GM12865 (cell line): ENCODE measurements at regions not wholly inside any gene's neighbourhood (a gene's known extent, or its start where the extent isn't known, plus 50 kb on each side); places are given as distances from the start of the nearest gene placed in this dataset.

Experiments
- DNase-seq: peaks from one replicate; pipeline ENCODE4 v3.0.0; 2010; ENCODE audit warnings: low read depth
- H3K4me3 ChIP-seq: 2 replicates; pipeline ENCODE4 v1.5.1; 2011; ENCODE audit warnings: mild to moderate bottlenecking, low read depth, low read length, control low read depth
- TF ChIP-seq, protein P1 (sequence below): IDR thresholded peaks from 2 replicates; pipeline ENCODE4 v1.5.1; 2011; ENCODE audit warnings: low read length, control low read depth, low read depth, inconsistent platforms; ENCODE audit not compliant: insufficient read depth; ENCODE audit errors: missing control alignments

DNA sequence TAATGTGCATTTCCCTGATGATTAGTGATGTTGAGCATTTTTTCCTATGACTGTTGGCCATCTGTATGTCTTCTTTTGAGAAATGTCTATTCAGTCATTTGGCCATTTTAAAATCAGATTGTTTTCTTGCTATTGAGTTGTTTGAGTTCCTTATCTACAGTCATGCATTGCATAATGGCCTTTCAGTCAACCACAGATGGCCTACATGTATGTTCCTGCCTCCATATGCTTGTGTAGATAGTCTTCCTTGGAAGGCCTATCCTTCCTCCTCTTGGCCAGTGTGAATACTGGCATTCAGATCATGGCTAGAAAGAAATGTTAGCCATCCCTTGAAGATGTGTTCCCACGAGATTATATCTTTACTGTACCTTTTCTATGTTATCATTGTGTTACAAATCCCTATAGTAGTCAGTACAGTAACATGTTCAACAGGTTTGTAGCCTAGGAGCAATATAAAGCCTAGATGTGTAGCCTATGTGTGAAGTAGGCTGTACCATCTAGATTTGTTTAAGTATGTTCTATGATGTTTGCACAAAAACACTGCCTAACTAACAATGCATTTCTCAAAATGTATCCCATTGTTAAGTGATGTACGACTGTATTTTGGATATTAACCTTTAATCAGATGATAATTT, 65.6 kb upstream of the CD302 start:
- H3K4me3 ChIP-seq, result no peak overlapping the region
- TF ChIP-seq, protein P1, sequence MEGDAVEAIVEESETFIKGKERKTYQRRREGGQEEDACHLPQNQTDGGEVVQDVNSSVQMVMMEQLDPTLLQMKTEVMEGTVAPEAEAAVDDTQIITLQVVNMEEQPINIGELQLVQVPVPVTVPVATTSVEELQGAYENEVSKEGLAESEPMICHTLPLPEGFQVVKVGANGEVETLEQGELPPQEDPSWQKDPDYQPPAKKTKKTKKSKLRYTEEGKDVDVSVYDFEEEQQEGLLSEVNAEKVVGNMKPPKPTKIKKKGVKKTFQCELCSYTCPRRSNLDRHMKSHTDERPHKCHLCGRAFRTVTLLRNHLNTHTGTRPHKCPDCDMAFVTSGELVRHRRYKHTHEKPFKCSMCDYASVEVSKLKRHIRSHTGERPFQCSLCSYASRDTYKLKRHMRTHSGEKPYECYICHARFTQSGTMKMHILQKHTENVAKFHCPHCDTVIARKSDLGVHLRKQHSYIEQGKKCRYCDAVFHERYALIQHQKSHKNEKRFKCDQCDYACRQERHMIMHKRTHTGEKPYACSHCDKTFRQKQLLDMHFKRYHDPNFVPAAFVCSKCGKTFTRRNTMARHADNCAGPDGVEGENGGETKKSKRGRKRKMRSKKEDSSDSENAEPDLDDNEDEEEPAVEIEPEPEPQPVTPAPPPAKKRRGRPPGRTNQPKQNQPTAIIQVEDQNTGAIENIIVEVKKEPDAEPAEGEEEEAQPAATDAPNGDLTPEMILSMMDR, result no peak
- DNase-seq, result no peak

DNA sequence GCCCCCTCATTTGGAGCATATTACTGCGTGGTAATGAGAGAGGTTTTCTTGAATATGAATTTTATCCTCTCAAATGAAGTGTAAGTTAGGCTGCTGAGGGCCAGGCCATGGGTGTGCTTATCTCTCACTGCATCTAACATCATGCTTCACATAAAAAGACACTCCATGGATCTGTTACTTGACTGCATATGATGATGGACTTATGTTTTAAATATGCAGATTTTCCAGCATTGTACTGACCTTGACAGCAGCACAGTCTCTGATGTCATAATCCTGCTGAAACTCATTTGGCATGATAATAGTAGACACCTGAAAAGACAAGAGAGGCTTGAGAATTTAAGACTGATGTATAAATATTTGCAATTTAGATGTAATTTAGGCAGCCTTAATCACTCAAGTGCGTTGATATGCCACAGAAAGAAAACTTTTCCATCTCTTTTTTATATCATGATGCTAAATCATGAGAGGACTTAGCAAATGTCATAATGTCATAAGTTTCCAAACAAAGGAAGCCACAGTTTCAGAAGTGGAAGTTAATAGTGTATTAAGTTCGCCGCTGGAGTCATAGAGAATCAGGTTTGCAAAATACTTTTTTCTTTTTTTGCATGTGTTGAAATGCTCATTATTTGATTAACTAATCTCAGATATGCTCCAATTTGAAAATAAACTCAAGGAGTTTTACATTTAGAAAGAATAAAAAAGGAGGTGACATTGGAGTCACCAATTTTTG, 62.7 kb upstream of the CD302 start:
- no peak overlapping the region for H3K4me3 ChIP-seq
- DNase-seq, result no peak
- TF ChIP-seq, protein P1, result no peak

DNA sequence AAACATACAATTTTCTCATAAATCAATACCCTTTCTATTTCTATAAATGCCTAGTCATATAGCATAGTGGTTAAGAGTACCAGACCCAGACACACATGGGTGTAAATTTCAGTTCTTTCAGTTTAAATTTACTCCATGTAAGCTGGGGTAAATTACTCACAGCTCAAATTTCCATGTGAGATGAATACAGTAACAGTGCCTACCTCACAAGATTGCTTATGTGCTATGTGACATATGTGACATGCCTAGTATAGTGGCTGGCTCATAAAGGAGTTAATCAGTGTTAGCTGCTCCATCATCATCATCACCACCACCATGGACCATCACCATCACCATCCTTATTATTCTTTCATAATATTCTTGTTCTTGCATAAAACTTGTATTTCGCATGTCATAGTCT, 61.6 kb upstream of the CD302 start:
- TF ChIP-seq, protein P1, result no peak
- no peak overlapping the region for H3K4me3 ChIP-seq
- DNase-seq, result no peak

DNA sequence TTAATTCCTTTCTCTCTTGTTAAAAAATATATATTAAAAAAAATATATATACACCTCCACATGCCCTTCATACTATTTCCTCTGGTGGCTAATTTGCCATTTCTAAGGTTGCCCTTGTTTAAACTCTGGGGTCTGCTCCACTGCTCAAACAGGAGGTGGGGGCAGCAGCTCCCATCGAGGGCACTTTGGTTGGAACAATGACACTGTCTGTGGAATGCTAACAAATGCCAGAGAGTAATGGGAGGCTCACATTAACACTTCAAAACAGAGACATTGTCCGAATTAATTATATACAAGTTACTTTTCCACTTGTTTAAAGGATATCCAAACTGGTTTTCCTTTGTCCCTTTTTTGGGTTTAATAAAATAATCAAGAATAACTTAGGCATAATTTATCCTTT, 58.8 kb upstream of the CD302 start:
- TF ChIP-seq, protein P1, result no peak
- no peak overlapping the region for H3K4me3 ChIP-seq
- DNase-seq, result no peak

DNA sequence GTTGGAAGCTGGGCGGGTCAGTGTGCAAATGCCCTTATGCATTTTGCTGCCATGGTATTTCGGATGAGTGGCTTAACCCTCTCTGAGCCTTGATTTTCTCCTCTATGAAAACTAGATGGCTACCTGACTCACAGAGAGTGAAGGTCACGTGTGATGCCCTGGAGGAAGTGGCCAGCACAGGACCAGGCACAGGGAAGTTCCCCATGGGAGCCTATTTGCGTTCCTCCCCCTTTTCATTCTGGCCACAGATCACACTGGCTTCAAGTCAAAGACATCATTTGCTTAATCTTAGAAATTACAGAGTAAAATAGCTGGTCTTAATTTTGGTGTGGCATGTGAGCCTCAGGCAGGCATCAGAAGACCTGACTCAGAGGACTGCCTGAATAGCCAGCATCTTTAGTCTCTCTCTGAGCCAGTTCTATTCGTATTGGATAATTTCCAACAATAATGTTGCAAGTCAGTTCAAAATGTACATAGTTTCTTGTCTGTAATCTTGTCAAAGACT, 57.6 kb upstream of the CD302 start:
- no peak overlapping the region for H3K4me3 ChIP-seq
- TF ChIP-seq, protein P1, result no peak
- no peak for DNase-seq

DNA sequence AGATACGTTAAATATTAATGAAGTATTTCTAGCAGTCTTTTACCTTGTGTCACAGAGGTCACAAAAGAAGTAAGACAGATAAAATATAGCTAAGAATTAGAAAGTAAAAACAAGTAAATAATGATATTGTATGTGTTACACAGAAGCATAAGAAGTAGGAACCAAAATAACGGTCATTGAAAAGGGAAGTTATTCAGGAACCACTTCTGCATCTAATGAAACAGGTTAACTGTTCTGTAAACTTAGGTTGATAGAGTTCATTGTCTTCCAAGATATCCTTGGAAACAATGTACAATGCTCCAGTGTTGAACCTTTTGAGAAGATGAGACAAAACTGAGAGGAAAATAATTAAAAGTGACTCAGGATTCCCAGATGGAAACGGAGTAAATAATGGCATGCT, 57.1 kb upstream of the CD302 start:
- no peak overlapping the region for H3K4me3 ChIP-seq
- no peak for DNase-seq
- TF ChIP-seq, protein P1, result no peak
